Activated B cell treated with CpG ODN at 0.5 μM for 24 hours (primary cell): ENCODE measurements at regions not wholly inside any gene's neighbourhood (a gene's known extent, or its start where the extent isn't known, plus 50 kb on each side); places are given as distances from the start of the nearest gene placed in this dataset.

ENCODE experiments used
- ATAC-seq: fragments of 200-7000 bp; cut with Tn5 transposase; one replicate; pipeline ENCODE4 v1.10.0; 2021; ENCODE audit warnings: low read depth, mild to moderate bottlenecking, moderate library complexity
- CTCF ChIA-PET: fragments of 350-600 bp; sonication (Branson Sonifier 250); formaldehyde crosslinking; loops from one replicate; lab custom pipeline; 2021; ENCODE audit warnings: antibody characterized with exemption; lab: Charles Lee
- POLR2A ChIA-PET: fragments of 350-600 bp; sonication (Branson Sonifier 250); formaldehyde crosslinking; loops from one replicate; lab custom pipeline; 2021; ENCODE audit warnings: antibody characterized with exemption; lab: Charles Lee
- DNase-seq: peaks from one replicate; pipeline ENCODE4 v3.0.0; 2022
- H3K27ac Mint-ChIP-seq: one replicate; pipeline ENCODE4 v1.8.0; 2020; ENCODE audit warnings: mixed read lengths
- H3K27me3 Mint-ChIP-seq: one replicate; pipeline ENCODE4 v1.8.0; 2021; ENCODE audit warnings: mixed read lengths
- H3K36me3 Mint-ChIP-seq: one replicate; pipeline ENCODE4 v1.8.0; 2021; ENCODE audit warnings: low read depth, mixed read lengths
- H3K4me1 Mint-ChIP-seq: one replicate; pipeline ENCODE4 v1.8.0; 2021; ENCODE audit warnings: mixed read lengths
- H3K4me3 Mint-ChIP-seq: one replicate; pipeline ENCODE4 v1.8.0; 2020; ENCODE audit warnings: mild to moderate bottlenecking, mixed read lengths
- H3K9me3 Mint-ChIP-seq: one replicate; pipeline ENCODE4 v1.8.0; 2020; ENCODE audit warnings: mixed read lengths
- intact Hi-C: fragments of 100-400 bp; cut with micrococcal nuclease; formaldehyde crosslinking; loops from one replicate; pipeline ENCODE4 v1.15.1; 2024
- TF ChIP-seq, protein P1 (sequence below): fragments of 200-600 bp; IDR thresholded peaks from one replicate; pipeline ENCODE4 v1.8.0; 2022; ENCODE audit warnings: antibody characterized with exemption, mild to moderate bottlenecking

DNA sequence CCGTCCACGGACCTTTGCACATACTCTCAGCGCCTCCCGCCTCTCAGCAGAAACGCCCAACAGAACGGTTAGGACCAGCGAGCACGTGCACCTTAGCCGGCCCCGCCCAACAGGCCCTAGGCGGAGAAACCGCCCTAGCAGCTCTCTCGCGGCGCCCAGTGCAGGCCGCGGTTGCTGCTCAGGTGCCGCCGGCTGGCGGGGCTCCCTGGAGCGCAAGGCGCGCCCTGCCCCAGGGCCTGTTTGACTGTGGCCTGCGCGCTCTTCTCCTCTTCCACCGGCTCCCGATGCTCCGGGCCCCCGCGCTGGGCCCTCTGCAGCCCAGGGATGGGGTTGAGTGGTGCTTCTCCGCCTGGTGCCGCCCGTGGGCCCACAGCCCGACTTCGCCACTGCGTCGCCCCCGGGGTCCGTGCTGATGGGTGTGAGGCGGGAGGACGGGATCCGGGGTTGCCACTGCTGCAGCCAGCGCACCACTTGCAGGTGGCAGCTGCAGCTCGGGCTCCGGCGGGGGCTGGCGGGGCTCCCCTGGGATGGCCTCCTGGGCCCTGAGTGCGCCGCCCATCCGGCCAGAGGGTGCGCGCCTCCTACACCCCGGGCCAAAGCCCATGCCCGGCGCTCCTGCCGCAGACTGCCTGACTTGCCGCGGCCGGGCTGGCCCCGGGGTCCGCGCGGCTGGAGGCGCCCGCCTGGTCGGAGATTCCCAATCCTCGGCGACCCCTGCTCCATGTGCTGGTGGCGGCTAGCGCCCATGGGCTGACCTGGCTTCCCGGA lies 1889.4 kb upstream of the CDH9 start:
- Mint-ChIP-seq H3K36me3 (no peaks in the 10 kb centered on the region), H3K9me3 (peaks cover 9% of the 10 kb centered on the region), H3K27me3 (no peaks in the 10 kb centered on the region), H3K4me1 (no peaks in the 10 kb centered on the region), H3K27ac (no peak overlapping the region), H3K4me3 (no peak overlapping the region)
- intact Hi-C loops = no loop called here
- ChIA-PET CTCF (no interaction called here), POLR2A (no interaction called here)
- DNase-seq (no peak), ATAC-seq (no peak)
- TF ChIP-seq, protein P1, sequence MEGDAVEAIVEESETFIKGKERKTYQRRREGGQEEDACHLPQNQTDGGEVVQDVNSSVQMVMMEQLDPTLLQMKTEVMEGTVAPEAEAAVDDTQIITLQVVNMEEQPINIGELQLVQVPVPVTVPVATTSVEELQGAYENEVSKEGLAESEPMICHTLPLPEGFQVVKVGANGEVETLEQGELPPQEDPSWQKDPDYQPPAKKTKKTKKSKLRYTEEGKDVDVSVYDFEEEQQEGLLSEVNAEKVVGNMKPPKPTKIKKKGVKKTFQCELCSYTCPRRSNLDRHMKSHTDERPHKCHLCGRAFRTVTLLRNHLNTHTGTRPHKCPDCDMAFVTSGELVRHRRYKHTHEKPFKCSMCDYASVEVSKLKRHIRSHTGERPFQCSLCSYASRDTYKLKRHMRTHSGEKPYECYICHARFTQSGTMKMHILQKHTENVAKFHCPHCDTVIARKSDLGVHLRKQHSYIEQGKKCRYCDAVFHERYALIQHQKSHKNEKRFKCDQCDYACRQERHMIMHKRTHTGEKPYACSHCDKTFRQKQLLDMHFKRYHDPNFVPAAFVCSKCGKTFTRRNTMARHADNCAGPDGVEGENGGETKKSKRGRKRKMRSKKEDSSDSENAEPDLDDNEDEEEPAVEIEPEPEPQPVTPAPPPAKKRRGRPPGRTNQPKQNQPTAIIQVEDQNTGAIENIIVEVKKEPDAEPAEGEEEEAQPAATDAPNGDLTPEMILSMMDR = no peak

DNA sequence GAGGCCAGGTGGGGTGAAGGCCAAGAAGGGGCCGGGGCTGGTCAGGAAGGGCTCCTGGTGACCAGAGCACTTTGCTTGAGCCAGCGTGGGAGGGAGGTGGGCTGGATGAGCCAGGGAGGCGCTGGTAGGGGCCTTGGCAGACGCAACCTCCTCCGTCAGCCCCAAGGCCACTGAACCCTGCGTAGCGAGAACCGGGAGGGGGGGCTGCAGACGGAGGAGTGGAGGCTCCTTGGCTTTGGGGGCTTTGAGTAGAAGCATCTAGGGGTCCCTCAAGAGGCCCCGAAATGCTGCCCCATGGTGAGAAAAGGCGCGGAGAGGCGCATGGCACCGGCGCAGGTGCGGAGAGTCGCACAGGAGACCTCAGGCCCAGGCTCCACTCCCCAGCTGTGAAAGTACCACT lies 1888.0 kb upstream of the CDH9 start:
- TF ChIP-seq, protein P1 = no peak
- Mint-ChIP-seq H3K4me1 (no peaks in the 10 kb centered on the region), H3K27me3 (no peaks in the 10 kb centered on the region), H3K27ac (no peak overlapping the region), H3K9me3 (peaks cover 6% of the 10 kb centered on the region), H3K36me3 (no peaks in the 10 kb centered on the region), H3K4me3 (no peak overlapping the region)
- ATAC-seq (no peak), DNase-seq (no peak)
- intact Hi-C loops = no loop called here
- POLR2A ChIA-PET = no interaction called here
- CTCF ChIA-PET = no interaction called here

DNA sequence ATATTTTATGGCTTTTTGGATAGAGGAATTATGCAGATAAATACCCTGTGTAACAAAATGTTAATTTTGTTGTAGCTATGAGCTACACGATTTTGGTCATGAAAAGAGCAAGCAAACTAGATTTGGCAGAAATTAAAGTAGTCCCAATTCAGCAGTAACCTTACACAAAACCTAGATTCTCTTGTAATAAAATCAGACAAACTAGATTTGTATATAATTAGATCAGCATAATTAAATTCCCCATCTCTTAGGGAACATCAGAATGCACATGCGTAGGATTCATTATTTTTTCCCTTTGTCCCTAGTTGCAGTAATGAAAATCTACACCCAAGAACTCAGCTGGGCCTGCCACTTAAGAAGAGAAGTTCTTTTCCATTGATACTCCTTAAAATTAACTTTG lies 1879.2 kb upstream of the CDH9 start:
- no peak for DNase-seq
- intact Hi-C loops = no loop called here
- Mint-ChIP-seq H3K36me3 (no peaks in the 10 kb centered on the region), H3K4me3 (no peak overlapping the region), H3K27me3 (no peaks in the 10 kb centered on the region), H3K9me3 (peaks cover 6% of the 10 kb centered on the region), H3K27ac (no peak overlapping the region), H3K4me1 (no peaks in the 10 kb centered on the region)
- POLR2A ChIA-PET = no interaction called here
- TF ChIP-seq, protein P1 = no peak
- ATAC-seq = no peak
- CTCF ChIA-PET = no interaction called here

DNA sequence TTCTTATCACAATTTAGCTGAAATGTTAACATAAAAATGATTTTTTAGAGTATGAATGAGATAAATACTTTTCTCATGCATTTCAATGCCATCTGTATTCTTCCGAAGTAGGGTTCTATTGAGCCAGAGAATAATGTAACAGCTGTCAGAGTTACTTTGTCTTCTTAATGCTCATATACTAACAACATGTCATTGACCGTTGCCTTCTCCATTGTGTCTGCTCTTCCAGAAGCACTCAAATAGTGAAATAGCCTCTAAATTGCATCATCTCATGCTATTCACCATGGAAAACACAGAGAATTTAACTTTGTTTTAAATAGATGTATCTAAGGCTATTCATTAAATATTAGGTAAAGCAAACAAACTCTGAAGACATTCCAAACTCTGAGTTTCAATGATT lies 1875.9 kb upstream of the CDH9 start:
- Mint-ChIP-seq H3K4me3 (no peak overlapping the region), H3K36me3 (no peaks in the 10 kb centered on the region), H3K27me3 (no peaks in the 10 kb centered on the region), H3K4me1 (no peaks in the 10 kb centered on the region), H3K27ac (no peak overlapping the region), H3K9me3 (peaks cover 6% of the 10 kb centered on the region)
- TF ChIP-seq, protein P1 = no peak
- ATAC-seq (no peak), DNase-seq (no peak)
- POLR2A ChIA-PET = no interaction called here
- CTCF ChIA-PET = no interaction called here
- intact Hi-C loops = no loop called here

- TF ChIP-seq, protein P1 = no peak
- Mint-ChIP-seq H3K4me3 (no peak overlapping the region), H3K36me3 (no peaks in the 10 kb centered on the region), H3K27ac (no peak overlapping the region), H3K9me3 (no peaks in the 10 kb centered on the region), H3K4me1 (no peaks in the 10 kb centered on the region), H3K27me3 (no peaks in the 10 kb centered on the region)
- CTCF ChIA-PET = no interaction called here
- ATAC-seq (no peak), DNase-seq (no peak)
- intact Hi-C loops = no loop called here
- POLR2A ChIA-PET = no interaction called here
These were observed 1865.3 kb upstream of the CDH9 start for GRCh38 chr5:28903643-28904042.
